ENCODE measurements at regions not wholly inside any gene's neighbourhood (a gene's known extent, or its start where the extent isn't known, plus 50 kb on each side); places are given as distances from the start of the nearest gene placed in this dataset.

GRCh38 chr22:44387486-44387885 lies 74.7 kb upstream of the SHISAL1 start:
- TF ChIP-seq CTCF (IDR thresholded peaks at IDR 0.05; ENCODE audit: borderline replicate concordance, extremely low read depth, low read length, poor library complexity, severe bottlenecking) = no peak
- TF ChIP-seq EZH2 (IDR thresholded peaks at IDR 0.05; ENCODE audit: borderline replicate concordance, low read depth, low read length, severe bottlenecking) = no peak
